Right hindlimb (tissue), 1 donor: ENCODE measurements at regions not wholly inside any gene's neighbourhood (a gene's known extent, or its start where the extent isn't known, plus 50 kb on each side); places are given as distances from the start of the nearest gene placed in this dataset.
A peak's percentile ranks its signal among the peaks of the same experiment; 100 is the strongest.
"Not testable (repeated sequence)": the region's sequence is repeated elsewhere in the genome, so short reads cannot be mapped to it uniquely, and the experiment has no call there.

Source experiments
- DNase-seq: peaks from one replicate; pipeline ENCODE4 v3.0.0-alpha.2; 2018

DNA sequence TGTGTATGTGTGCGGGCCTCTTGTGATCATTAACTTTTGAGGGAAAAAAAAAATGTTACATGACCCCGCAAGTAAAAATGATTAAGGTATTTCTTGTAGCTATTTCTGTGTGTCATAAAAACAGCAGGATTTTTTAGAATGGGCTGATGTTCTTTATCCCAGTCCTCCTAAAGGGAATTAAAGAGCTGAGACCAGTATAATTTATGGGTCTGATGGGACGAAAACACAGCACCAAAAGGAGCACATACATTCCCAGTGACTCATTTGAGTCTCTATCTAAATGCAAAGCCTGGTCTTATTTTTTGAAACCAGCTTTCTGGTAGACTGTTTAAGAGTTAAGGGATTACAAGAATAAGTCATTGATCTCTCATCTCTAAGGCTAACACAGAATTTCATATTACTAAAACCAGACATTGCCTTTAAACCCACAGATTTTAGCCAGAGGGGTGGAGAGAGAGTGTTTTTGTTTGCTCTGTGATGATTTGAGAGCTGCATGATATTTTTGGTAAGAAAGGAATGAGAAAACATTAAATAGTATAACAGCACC lies 342.3 kb upstream of the EPHA4 start:
- no peak for DNase-seq

DNA sequence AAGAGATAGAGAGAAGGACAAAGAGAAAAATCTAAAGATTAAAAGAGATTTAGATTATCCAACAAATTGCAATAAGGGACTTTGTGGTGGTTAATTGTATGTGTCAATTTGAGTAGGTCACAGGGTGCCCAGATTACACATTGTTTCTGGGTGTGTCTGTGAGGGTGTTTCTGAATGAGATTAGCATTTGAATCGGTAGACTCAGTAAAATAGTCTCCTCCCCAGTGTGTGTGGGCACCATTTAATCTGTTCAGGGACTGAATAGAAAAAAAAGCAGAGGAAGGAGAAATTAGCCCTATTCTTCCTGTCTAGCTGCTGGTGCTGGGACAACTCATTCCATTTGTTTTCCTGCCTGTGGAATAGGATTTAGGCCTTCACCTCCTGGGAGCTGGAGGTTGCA lies 339.8 kb upstream of the EPHA4 start:
- no peak for DNase-seq

- DNase-seq, result no peak
Observed at GRCh38 chr2:221911321-221911720, 339.2 kb upstream of the EPHA4 start.

DNA sequence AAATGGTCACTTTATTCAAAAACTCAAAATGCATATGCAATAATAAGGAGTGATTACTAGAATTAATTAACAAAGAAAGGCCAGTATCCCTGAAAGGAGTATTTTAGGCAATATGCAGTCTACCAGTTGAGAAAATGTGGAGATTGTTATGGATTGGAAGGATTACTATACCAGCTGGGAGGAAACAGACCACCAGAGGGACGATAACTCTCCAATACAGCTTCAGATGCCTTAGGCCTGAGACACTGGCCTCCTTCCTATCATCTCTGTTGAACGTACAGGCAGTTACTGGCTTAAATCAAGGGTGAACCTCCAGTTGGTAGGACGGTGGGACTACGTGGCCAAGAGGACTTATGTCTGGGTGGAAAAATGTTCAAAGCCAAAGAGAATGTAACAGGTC lies 336.4 kb upstream of the EPHA4 start:
- no peak for DNase-seq

GRCh38 chr2:221897718-221898117 lies 325.6 kb upstream of the EPHA4 start:
- no peak for DNase-seq

DNA sequence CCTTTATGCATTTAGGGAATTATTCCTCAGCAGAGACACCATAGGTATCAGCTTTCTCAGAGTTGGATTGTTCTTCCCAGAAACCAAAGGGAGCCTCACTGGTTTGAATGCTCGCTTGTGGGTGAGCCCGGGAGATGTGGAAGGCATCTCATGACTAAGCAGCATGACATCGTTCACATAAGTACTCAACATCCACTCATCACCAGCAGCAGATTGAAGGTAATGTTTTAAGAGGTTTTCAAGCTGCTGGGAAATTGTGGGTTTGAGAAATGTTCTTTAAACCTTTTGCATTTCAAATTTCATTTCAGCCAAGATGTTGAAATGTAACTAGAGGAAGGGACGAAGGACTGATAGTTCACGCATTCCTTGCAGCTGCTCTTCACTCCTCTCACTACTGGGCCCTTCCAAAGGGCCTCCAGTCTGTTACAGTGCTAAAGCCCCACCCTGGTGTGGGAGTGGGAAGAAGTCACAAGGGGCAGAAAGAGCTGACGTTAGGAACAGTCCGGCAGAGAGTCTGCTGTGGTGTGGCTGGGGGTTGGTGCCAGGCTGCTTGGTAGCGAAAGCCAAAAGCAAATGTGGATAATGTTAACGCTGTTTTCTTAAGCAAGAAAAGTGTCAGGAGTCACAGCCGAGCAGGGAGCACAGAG lies 324.5 kb upstream of the EPHA4 start:
- peak; percentile 68 for DNase-seq

- peak; percentile 68 for DNase-seq
Observed at GRCh38 chr2:221895366-221896121, 323.4 kb upstream of the EPHA4 start.

GRCh38 chr2:221893501-221893900 lies 321.4 kb upstream of the EPHA4 start:
- DNase-seq, result no peak

- DNase-seq, result not testable (repeated sequence)
Observed at GRCh38 chr2:221892006-221892405, 319.9 kb upstream of the EPHA4 start.

- no peak for DNase-seq
Observed at GRCh38 chr2:221883976-221884375, 311.9 kb upstream of the EPHA4 start.

DNA sequence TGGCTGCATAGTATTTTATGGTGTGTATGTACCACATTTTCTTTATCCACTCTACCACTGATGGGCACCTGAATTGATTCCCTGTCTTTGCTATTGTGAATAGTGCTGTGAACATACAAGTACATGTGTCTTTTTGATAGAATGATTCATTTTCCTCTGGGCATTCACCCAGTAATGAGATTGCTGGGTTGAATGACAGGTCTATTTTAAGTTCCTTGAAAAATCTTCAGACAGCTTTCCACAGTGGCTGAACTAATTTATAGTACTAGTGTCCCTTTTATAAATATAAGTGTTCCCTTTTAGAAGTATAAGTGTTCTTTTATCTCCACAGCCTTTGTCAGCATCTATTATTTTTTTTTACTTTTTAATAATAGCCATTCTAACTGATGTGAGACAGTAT lies 303.9 kb upstream of the EPHA4 start:
- DNase-seq, result no peak

DNA sequence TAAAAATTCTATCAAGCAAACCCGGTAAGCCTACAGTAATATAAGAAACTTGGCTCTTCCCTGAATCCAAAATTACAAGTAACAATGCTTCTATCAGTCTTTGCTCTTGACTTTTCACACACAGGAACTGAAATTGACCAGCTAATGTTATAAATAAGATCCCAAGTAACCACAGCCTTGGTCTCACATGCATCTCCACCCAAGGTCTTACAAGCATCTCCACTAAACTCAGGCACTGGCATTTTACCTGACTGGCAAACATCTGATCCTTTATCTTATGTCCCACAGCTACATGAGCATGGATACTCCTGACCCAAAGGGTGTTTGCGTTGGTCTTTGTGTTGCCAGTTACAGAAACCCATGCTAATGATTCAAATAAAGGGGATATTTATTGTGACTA lies 302.3 kb upstream of the EPHA4 start:
- no peak for DNase-seq

DNA sequence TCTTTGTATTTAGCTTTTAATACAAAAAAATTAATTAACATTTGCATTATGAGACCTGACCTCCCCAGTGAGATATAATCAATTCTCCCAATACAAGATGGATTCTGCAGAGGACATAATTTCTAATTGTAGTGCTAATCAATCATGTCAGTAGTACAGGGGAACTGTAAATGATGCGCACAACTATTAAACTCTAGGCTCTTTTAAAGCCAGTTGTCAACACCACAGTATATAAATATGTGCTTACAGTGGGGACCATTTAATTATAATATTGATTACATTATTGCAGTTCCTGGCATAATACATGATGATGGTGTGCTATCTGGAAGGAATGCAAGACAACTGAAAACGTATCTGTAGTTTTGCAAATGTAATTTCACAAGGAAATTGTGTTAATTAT lies 285.6 kb upstream of the EPHA4 start:
- DNase-seq, result no peak

DNA sequence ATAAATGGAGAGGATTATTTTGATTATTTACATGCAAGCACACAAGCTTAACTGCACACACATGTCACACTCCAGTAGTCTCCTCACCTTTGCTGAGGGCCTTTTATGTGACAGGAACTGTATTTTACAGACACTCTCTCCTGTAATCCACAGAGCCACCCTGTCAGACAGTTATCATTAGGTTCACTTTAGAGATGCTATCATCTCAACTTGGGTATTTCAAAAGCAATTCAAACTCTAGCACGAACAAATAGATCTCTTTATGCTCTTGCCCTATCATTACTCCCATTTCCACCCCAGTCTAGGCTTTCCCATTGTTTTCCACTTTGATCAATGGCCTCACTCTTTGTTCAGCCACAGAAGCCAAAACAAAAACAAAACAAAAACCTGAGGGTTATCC lies 281.2 kb upstream of the EPHA4 start:
- DNase-seq, result no peak

GRCh38 chr2:221851531-221852045 lies 279.5 kb upstream of the EPHA4 start:
- DNase-seq, result no peak

- DNase-seq, result no peak
Observed at GRCh38 chr2:221850076-221850475, 278.0 kb upstream of the EPHA4 start.

DNA sequence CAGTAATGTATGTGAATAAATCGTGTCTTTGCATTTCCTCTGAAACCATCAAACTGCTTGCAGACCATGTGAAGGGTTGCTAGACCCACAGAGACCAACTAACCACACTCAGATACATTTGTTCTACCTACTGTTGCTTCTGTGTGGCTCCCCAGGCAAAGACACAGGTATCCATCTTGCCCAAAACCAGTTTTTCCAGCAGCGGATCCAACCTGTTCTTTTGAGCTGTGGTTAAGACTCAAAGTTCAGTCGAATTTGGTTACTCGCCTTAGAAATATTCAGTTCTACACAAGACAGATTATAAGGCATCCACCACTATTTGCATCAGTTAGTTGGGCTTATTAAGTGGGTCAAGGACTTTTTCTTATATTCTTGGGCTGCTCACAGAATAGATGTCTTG lies 276.2 kb upstream of the EPHA4 start:
- no peak for DNase-seq

GRCh38 chr2:221845021-221845365 lies 272.9 kb upstream of the EPHA4 start:
- DNase-seq, result no peak

GRCh38 chr2:221844212-221845020 lies 272.3 kb upstream of the EPHA4 start:
- DNase-seq, result no peak

- no peak for DNase-seq
Observed at GRCh38 chr2:221836095-221836494, 264.0 kb upstream of the EPHA4 start.

DNA sequence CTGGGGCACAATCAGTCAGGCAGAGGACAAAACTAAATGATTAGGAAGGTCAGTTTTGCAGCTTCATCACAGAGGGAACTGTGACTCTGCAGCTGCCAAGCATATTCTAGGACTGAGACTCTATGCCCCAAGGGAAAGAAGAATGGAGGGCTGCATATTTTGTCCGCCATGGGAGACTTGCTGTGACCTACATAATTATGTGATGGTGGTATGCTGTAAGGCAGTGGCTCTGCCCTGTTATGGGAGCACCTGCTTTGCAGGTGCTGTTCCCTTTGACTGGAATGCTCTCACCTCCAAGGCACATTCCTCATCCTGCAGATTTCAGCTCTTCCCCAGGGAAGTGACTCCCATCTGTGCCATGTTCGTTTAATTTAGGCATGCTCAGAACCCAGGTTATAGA lies 261.9 kb upstream of the EPHA4 start:
- no peak for DNase-seq

DNA sequence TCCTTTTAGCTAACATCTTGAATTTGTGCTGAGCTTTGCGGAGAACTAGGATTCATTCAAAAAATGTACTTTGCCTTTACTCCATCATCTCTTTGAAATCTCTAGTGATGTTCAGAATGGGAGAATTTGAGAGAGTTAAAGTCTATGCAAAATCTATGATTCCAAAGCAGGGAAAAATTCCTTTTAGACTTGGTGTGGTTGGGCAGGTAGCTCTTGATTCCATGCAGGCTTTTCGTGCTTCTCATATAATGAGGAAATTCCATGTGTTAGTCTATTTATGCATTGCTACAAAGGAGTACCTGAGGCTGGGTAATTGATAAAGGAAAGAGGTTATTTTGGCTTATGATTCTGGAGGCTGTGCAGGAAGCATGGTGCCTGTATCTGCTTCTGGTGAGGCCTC lies 258.9 kb upstream of the EPHA4 start:
- DNase-seq, result no peak

- no peak for DNase-seq
Observed at GRCh38 chr2:221822416-221822815, 250.3 kb upstream of the EPHA4 start.
